ENCODE measurements at regions not wholly inside any gene's neighbourhood (a gene's known extent, or its start where the extent isn't known, plus 50 kb on each side); places are given as distances from the start of the nearest gene placed in this dataset.

DNA sequence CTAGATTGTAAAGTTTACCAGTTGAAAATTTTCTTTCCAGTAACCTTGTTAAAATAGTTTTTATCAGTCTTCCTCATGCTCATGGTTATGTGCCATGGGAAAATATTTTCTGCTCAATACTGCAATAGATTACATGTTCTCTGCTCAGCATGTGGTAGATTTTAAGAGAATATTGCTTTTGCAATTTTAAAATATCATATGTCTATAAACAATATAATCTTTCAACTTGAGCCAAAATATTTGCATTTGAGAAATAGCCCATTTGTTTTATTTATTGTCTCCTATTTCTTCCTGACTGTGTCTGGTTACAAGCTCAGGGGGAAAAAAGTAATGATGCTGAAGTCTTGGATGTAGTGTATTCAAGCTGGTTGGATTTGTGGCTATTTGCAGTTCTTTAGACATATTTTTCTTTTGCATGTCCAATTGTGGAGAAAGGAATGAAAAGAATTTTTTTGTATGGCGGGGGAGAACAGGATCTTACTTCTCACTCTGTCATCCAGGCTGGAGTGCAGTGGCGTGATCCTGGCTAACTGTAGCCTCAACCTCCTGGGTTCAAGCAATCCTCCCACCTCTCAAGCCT, 342.6 kb upstream of the NAV3 start:
- no peak for DNase-seq

DNA sequence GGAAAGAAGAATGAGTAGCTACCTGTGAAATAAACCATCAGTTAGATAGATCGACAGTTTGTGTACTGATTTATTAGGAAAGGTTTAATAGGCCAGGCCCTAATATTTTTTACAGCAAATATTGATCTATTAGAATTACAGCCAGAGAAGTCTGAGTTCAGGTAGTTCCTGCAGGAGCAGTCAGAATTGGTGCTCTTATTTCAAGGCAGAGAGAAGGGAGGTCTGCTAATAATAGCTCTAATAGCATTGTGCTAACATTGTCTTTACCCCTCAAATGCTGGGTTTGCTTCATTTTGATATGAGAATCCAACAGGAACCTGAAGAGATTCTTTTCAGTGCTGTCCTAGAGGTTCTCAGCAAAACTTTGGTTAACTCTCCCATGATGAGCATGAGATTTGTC, 343.8 kb upstream of the NAV3 start:
- no peak for DNase-seq

DNA sequence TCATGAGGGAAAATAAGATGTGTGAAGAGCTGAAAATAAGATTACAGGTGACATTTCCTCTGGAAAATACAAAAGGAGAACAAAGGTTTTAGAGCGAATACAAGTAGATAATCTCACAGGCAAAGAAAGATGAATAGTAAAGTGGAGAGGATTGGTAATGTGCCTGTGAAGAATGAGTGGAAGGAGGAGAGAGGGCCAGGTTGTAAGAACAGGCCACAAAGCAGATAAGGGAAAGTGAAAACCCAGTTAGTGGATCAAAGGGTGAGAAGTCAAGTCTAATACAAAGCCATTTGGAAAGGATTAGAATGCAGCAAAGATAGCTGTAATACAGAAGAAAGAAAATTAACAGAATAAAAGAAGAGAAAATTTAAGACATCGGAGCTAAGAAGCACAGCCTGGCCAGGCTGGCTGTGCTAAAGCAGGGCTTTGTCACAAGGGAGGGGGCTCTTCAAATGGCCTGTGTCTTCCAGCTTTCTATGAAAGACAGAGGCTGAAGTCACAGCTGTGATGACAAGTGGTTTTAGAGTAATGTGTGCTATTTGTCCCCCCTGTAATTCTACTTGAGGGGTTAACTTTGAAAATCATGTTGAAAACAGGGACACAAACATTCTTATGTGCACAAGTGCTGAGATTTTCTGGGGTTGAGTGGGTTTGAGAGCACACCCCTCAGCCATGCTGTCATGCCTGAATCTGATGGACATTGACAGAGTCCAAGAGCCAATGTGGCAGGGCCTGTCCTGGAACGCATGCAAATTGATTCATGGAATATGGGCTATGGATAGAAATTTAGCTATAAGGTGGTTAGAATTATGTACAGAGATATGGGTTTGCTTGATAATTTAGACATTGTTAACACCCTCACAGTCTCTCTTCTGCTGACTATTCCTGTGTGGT, 344.5 kb upstream of the NAV3 start:
- no peak for DNase-seq

DNA sequence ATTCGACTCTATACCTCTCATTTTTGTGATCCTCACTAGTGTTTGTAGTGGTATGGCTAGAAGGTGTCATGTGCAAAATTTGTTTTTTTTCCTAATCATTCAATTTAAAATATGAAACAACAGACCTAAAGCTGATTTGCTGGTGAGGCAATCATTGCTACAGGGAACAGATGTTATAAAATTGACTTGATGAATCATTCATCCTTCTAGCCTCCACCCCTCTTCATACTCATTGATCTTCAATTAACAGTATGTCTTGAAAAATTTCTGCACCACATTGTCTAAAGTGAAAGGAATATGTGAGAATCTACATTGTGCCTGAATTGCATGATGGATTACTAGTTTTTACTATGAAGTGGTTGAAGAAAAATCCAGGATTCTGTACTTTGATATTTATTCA, 349.0 kb upstream of the NAV3 start:
- DNase-seq, result no peak

DNA sequence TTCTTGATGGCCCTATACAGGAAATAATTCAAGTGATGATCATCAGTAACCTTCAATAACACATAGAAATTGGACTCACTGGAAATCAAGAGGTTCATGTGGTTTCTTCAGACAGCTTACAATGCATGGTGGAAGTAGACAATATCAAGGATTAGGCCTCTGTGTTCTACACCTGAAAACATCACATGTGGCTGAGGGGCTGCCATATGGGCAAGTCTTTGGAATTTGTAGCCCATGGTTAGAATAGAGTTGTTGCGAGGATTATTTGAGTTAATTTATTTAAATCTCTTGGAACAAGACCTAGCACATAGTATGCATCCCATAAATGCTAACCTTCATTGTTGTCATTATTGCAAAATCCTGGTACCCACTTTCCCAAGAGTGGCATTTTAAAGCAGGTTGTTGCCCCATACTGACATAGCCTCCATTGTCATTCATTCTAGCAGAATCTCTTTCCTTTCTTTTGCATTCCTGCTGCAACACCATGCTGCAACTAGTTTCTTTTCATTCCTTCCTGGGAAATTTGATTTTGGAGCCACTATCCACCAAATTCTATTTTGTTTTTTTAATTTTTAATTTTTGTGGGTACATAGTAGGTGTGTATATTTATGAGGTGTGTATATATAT, 352.7 kb upstream of the NAV3 start:
- DNase-seq, result no peak

DNA sequence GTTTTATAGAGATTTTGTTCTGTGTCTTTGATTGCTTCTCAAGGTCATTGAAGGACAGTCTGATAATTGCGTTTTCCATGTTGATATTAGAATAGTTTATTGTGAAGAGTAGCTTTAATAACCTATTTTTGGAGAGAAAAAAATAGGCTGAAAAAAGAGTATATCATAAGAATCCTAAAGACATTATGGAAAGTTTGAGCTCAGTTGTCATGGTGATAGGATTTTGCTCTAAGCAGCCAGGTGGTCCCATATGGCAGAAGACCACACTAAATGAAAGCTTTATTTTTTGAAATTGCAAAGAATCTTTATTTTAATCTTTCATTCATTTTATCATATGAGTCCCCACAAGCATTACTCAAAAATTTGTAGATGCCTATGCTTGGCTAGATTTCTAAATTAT, 358.9 kb upstream of the NAV3 start:
- no peak for DNase-seq

DNA sequence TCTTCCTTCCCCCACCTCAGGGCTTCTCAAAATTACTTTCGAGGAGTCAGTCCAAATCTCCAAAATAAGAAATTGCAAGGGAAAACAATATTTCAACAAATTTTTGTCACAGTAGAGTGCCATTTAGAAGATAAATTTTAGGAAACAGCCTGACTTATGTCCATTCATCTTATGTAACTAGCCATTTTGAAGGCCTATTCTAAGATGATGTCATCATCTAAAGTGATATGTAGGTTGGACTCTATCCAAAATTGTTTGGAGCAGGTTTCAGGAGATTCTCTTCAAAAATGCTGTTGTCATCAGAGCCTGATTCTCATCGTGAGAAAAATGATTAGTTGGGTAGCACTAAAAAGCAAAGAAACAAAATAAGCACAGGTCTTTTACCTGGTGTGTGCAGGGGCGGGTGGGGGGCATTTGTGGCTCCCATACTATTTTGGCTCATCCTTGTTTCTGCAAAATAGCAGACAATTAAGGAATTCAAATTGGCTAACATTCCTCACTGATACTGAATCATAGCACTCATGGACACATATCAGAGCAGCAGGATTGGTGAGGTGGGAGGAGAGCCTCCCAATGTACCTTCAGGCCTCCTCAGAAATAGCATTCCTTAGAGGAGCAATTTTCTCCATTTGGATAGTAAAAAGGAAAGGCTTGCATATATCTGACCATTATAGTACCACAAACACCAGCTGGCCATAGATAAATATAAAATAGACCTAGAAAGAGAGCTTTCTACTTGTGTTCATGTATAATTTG, 360.9 kb upstream of the NAV3 start:
- no peak for DNase-seq

DNA sequence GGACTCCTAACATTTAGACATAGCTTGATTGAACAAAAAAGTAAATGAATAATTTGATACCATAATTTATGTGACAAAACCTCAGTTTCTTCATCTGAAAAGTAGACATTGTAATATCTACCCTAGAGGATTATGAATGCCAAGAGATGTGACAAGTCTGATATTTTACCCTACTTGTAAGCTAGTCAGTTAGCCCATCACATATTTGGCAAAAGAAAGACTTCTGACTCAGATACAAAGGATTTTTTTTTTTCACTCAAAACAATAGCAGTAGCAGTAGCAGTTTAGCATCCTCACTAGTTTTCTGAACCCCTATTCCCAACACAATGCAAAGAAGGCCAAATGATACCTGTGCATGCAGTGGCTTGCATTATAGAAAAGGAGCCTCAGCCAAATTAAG, 377.3 kb upstream of the E2F7 start:
- no peak for DNase-seq

DNA sequence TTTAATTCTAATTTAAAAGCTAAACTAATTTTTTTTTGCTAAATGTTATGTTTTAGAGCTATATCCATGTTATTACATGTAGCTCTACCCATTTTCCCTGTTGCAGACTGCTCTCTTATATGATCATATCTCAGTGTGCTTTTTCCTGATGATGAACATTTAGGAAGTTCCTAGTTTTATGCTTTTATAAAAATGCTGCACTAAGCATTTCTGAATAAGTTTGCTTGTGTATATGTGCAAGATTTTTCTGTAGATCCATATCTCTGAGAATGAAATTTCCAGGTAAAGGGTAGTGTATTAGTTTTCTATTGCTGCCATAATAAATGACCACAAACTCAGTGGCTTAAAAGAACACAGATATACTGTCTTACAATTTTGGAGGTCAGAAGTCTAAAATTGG, 374.4 kb upstream of the E2F7 start:
- no peak for DNase-seq

DNA sequence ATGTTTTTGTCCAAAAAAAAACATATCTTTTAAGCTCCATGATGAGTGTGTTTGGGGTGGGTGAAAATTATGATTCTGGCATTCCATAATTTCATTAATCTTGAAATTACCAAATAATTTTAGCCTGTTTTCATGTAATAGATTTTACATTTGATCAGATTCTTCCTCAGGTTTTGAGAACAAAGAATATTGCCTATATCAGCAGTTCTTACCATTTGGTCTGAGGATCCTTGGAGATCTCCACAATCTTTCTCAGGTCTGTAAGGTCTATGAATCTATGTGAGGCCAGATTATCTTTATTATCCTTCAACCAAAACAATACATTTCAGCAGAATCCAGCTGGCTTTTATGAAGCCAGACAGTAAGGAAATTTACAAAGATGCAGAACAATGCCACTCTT, 373.3 kb upstream of the E2F7 start:
- no peak for DNase-seq

DNA sequence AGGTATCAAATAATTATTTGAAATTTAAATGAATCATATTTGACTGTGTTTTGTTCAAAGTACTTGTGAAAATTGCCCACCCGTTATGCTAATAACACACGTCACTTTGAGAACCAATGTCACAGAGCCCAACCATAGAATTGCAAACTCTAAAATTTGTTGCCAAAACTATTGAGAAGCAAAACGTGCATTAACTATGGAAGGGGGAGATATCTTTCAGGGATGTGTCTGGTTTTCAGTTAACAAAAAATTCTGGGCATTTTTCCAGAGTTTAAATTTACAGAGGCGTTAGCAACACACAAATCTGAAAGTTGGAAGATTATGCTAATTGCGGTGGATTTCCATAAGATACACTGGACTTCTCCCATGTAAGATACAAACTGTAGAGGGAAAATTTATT, 371.8 kb upstream of the E2F7 start:
- no peak for DNase-seq

DNA sequence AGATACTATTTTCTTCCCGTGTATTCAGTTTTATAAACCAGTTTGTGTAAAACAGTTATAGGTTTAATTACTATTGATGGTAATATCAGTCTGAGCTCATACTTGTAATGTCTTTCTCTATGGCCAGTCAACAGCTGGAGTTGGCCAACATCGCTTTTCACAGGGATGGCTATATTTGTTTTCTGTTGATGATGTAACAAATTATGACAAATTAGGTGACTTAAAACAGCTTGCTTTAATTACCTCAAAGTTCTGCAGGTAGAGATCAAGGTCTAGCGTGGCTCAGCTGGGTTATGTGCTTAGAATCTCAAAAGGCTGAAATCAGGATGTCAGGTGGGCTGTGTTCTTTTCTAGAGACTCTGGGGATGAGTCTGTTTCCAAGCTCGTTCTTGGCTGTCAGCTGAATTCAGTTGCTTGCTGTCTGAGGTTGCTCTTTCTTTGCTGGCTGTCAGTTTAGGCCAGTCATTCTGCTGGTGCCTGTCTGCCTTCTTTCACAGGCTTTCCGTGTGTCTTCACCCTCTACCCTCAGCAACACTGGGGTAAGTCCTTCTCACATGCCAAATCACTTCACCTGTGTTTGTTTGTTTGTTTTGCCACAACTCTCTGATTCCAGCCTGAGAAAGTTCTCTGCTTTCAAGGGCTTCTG, 370.2 kb upstream of the E2F7 start:
- no peak for DNase-seq

DNA sequence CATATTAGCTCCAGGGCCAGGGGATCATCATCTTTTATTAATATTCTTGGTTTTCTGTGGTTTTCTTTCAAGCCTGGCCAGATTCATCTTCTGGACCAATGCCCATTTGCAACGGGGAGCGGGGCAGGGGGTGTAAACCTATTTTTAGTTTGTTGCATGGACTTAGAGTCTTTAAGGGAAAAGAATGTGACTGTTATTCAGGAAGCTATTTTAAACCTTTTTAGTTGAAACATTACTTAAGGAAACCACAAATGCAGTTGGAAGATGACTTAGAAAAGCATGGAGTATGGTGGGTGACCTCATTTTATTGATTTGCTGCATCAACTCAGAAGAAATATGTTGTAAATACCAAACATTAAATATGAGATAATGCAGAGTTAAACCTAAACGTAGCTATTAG, 368.4 kb upstream of the E2F7 start:
- no peak for DNase-seq

DNA sequence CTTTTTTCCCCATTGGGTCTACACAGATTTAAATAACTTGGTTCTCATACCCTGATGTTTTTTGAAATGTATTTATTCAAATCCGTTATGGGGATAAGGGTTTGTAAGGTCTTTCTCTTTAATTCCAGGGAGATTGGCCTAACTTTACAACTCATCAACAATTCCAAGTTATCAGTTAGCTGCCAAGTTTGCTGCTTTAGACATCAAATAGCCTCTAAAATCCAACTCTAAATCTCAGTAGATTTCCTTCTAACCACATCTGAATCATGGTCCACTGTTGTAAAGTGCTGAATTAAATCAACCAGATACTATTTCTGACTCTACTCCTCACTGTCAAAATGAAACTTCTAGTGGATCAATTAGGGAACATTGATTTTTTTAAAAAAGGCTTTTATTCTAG, 364.1 kb upstream of the E2F7 start:
- DNase-seq, result no peak

DNA sequence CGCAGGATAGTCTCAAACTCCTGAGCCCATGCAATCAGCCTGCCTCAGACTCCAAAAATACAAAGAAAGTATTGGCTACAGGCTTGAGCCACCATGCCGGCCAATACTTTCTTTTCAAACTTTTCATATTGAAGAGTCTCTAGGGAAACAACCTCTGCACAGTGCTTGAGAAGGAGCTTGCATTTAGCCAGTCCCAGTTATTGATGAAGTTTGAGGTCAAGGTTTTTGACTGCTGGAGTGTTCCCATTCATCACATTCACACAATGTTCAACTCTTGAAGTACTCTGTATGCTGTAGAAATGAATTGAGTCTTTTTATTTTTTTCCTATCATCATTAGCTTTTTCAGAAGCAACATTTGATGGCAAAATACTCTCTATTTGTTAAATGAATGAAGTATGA, 355.8 kb upstream of the E2F7 start:
- DNase-seq, result no peak

DNA sequence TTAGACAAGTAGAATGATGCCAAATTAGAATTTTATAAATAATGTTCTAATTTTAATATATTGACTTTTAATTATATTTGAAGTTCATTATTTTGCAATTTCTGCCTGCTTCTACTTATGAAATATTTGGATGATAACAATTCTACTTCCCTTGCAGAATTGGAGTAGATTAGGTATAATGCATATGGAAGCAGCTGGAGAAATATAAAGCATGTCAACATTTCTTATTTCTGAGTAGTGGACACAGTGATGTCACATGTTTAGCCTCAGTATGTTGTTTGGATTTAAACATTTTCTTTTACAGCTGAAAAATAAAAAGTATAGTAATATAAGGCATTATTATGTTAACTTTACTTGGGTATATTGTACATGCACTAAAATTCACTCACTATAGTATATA, 344.2 kb upstream of the E2F7 start:
- no peak for DNase-seq

DNA sequence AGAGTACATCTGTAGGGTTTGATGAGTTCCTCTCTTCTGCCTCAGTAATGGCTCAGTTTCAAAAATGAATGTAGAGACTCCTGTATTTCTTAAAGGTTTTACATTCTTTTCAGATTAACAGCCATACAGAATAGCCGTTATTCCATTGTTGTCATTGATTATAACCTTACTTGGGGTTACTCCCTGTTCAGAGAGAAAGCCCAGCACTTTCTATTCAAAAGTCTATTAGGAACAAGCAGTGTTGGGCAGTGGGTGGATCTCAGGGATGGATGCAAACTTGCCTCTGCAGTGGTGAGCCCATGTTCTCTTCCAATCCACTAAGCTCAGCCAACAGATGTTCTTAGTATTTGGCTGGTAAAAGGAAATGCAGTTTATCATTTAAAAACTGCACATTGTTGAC, 342.6 kb upstream of the E2F7 start:
- no peak for DNase-seq

DNA sequence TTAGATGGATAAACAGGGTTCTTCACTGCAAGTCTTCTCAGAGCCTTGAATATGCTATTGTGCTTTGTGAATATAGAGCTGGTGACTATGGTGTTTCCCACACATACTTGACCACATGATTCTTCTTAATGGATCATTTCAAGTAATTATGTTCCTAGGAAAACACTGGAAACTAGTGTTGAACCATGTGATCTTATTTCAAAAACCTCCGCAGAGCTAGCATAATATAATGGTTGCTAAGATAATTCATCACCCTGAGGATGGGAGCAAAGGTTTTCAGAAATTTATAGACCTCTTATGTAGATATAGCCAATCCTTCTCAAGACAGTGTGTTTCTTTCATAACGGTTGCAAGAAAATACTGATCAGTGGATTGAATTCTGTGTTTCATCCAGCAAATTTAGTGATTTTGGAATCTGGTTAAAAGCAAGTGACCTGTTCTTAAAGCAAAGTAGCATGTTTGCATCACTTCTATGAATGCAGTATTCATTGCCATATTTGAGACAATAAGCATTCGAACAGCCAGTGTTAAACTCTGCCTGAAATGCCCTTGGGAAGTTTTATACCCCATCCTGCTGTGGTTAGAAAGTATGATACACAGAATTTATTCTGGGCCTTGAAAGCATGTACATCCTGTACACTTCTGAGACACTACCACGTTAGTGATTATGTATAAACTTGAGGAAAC, 341.0 kb upstream of the E2F7 start:
- no peak for DNase-seq

DNA sequence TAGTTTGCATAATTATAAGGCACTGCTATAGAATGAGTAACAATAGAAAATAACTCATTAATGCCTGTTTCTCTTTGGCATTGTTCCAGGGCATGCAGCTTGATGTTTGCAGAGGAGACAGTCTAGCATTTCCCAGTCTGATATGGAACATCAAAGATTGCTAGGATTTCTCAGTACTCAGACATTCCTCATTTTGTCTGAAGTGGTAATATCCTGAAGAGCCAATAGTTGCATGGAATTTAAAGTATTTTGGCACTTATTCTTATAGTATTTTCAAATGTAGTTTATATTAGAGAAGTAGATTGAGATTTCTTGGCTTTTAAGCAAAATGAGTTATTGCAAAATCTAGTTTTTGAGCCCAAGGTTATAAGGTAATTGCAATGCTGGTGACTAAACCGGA, 337.3 kb upstream of the E2F7 start:
- no peak for DNase-seq

DNA sequence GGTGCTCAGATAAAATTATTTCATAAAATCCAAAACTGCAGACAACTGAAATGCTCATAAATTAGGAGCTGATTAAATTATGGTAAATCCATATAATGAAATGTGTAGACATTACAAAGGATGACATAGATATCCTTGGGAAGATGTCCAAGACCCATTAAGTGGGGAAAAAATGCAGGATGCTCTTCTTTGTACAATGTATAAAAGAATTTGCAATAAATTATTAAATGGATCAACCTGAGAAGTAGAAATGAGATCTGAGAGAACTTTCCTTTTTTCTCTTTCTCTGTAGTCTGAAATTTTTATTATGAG, 336.4 kb upstream of the E2F7 start:
- DNase-seq, result no peak

DNA sequence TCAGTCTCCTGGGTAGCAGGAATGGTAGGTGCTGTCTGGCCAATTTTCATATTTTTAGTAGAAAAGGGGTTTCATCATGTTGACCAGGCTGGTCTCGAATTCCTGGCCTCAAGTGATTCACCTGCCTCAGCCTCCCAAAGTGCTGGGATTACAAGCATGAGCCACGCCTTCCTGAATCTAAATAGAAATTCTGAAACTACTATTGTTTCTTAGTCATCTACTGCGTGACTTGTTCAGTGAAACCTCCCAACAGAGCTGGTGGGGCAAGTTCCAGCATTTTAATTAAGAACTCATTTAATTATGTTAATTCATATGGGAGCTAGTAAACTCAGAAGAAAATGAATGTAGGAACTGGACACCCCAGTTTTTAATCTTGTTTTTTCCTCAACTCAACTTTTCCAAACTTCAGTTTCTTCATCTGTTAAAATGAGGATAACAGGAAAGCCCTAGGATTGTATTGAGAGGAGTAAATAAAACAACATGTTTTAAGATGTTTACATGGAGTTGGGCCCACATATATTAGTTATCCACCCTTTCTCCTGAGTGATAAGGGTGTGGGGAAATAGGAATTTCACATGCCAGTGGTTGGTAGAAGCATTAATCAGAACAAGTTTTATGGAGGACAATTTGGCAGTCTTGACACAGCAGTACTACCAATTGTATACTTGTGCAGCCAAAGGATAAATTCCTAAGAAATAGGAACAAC, 335.8 kb upstream of the E2F7 start:
- no peak for DNase-seq

DNA sequence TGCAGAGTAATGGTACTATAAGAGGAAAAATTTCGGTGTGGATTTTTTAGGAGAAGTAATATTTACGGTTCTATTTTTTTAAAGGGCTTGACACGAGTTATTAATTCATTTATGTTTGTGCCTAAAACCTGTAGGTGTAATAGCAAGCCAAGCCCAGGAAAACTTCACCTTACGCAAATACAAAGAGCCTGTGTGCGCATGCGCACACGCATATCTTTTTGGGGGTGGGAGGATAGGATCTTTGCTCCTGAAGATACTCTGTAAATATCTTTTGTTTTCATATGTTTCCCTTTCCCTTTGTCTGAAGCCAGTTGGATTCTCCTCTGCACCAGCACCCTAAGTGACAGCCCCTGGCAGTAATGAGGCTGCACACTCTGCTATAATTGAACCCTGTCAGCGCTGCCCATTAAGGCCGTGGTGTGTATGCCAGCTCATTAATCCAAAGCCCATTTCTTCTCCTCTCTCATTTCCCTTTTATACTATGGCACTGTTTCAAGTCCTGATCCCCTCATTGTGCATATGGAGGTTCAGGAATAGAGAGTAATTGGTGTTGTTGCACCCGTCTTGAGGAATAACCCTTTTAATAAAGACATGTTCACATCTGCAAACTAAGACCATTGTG, 327.2 kb upstream of the E2F7 start:
- no peak for DNase-seq
